Neural cell (in vitro differentiated cells): ENCODE measurements at regions not wholly inside any gene's neighbourhood (a gene's known extent, or its start where the extent isn't known, plus 50 kb on each side); places are given as distances from the start of the nearest gene placed in this dataset.

ENCODE experiments used
- H2AFZ ChIP-seq: fragments of 200-600, 300-800 bp; sonication (generic), shearing (Covaris generic); 2 replicates; pipeline ENCODE4 v1.6.0; 2014; ENCODE audit warnings: low read depth, mild to moderate bottlenecking, antibody characterized with exemption, low read length, moderate library complexity
- H3F3A ChIP-seq: fragments of 200-600 bp; shearing (Covaris generic); 2 replicates; pipeline ENCODE4 v1.6.1; 2016; ENCODE audit warnings: mild to moderate bottlenecking, moderate library complexity, mixed read lengths, antibody characterized with exemption, low read length; ENCODE audit not compliant: insufficient read depth, poor library complexity, severe bottlenecking
- H3K27ac ChIP-seq: fragments of 200-600, 300-800 bp; sonication (generic), shearing (Covaris generic); 2 replicates; pipeline ENCODE4 v1.5.1; 2014; ENCODE audit warnings: mild to moderate bottlenecking, low read length, moderate library complexity
- H3K27me3 ChIP-seq: fragments of 300-800, 200-600 bp; sonication (generic), shearing (Covaris generic); 2 replicates; pipeline ENCODE4 v1.6.0; 2014; ENCODE audit warnings: mild to moderate bottlenecking, low read depth, low read length, moderate library complexity; ENCODE audit not compliant: insufficient read depth
- H3K36me3 ChIP-seq: fragments of 300-800, 200-600 bp; sonication (generic), shearing (Covaris generic); 2 replicates; pipeline ENCODE4 v1.5.1; 2014; ENCODE audit warnings: mild to moderate bottlenecking, antibody characterized with exemption, low read length, moderate library complexity; ENCODE audit not compliant: insufficient read depth
- H3K4me2 ChIP-seq: fragments of 300-800, 200-600 bp; sonication (generic), shearing (Covaris generic); 2 replicates; pipeline ENCODE4 v1.6.0; 2014; ENCODE audit warnings: mild to moderate bottlenecking, low read length
- H3K4me3 ChIP-seq: fragments of 300-800, 200-600 bp; sonication (generic), shearing (Covaris generic); 2 replicates; pipeline ENCODE4 v1.5.1; 2014; ENCODE audit warnings: mild to moderate bottlenecking, low read length, moderate library complexity
- H3K79me2 ChIP-seq: fragments of 200-600 bp; shearing (Covaris generic); replicated peaks from 2 replicates; pipeline ENCODE4 v1.6.0; 2014; ENCODE audit warnings: mild to moderate bottlenecking, low read length, moderate library complexity; ENCODE audit not compliant: insufficient read depth
- H3K9ac ChIP-seq: fragments of 300-800, 200-600 bp; sonication (generic), shearing (Covaris generic); 2 replicates; pipeline ENCODE4 v1.6.1; 2016; ENCODE audit warnings: mild to moderate bottlenecking, low read length, mixed read lengths
- H3K9me2 ChIP-seq: fragments of 200-600 bp; shearing (Covaris generic); 2 replicates; pipeline ENCODE4 v1.6.1; 2016; ENCODE audit warnings: mild to moderate bottlenecking, low read length, mixed read lengths; ENCODE audit not compliant: insufficient read depth
- H3K9me3 ChIP-seq: fragments of 200-600, 300-800 bp; sonication (generic), shearing (Covaris generic); 2 replicates; pipeline ENCODE4 v1.6.1; 2016; ENCODE audit warnings: mild to moderate bottlenecking, mixed run types, low read length, moderate library complexity, mixed read lengths
- H4K20me1 ChIP-seq: fragments of 200-600 bp; shearing (Covaris generic); 2 replicates; pipeline ENCODE4 v1.6.1; 2016; ENCODE audit warnings: mild to moderate bottlenecking, mixed run types; ENCODE audit not compliant: insufficient read depth
- EP300 ChIP-seq: fragments of 450-650 bp; conservative IDR thresholded peaks from 2 replicates; pipeline ENCODE4 v1.6.1; 2014; ENCODE audit warnings: antibody characterized with exemption, mild to moderate bottlenecking, moderate library complexity; ENCODE audit not compliant: poor library complexity, severe bottlenecking
- EZH2 ChIP-seq: fragments of 200-600, 300-800 bp; shearing (Covaris generic), sonication (generic); IDR thresholded peaks from 2 replicates; pipeline ENCODE4 v1.6.1; 2014; ENCODE audit warnings: antibody characterized with exemption, low read length, borderline replicate concordance, mild to moderate bottlenecking; ENCODE audit not compliant: insufficient read depth, poor library complexity, severe bottlenecking
- MXI1 ChIP-seq: fragments of 450-650 bp; conservative IDR thresholded peaks from 2 replicates; pipeline ENCODE4 v1.6.1; 2014; ENCODE audit warnings: antibody characterized with exemption, mild to moderate bottlenecking; ENCODE audit not compliant: poor library complexity, severe bottlenecking
- POLR2AphosphoS5 ChIP-seq: IDR thresholded peaks from 2 replicates; pipeline ENCODE4 v1.6.1; 2012
- RAD21 ChIP-seq: fragments of 450-650 bp; conservative IDR thresholded peaks from 2 replicates; pipeline ENCODE4 v1.6.1; 2014; ENCODE audit warnings: antibody characterized with exemption, mild to moderate bottlenecking, moderate library complexity
- SMC3 ChIP-seq: fragments of 450-650 bp; conservative IDR thresholded peaks from 2 replicates; pipeline ENCODE4 v1.6.1; 2014; ENCODE audit warnings: antibody characterized with exemption, mild to moderate bottlenecking, moderate library complexity; ENCODE audit not compliant: poor library complexity
- TAF1 ChIP-seq: IDR thresholded peaks from 2 replicates; pipeline ENCODE4 v1.6.1; 2012; ENCODE audit warnings: low read depth
- TF ChIP-seq, protein P1 (sequence below): fragments of 450-650 bp; IDR thresholded peaks from 2 replicates; pipeline ENCODE4 v1.5.1; 2014; ENCODE audit warnings: antibody characterized with exemption, mild to moderate bottlenecking, moderate library complexity; ENCODE audit not compliant: poor library complexity, severe bottlenecking
- TF ChIP-seq, protein P2 (sequence below): IDR thresholded peaks from 2 replicates; pipeline ENCODE4 v1.6.1; 2012; ENCODE audit warnings: borderline replicate concordance

DNA sequence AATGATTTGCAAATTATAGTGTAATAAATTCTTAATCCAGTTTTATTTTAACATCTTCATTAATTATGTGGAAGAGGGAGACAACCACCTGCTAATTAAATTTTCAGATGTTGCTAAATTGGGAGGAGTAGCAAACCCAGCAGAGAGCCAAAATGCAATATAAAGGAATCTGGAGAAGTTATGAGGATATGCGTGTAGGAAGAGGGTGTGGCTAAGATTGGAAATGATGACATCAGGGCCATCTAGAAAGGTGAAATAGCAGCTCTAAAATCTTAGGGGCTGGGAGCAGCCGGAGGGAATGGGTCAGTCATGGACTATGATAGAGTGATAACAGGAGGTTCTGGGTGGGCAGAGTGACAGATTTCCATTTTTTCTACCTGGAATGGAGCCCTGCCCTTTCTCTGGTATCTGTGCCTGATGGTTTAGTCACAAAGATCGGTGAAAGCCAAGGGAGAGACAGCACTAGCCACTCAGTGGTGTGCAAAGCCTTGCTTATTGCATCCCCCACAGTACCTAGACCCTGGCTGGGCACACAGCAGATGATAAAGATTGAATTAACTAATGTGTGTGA is 379.2 kb upstream of the CELF4 start:
- Histone ChIP-seq H2AFZ (no peak overlapping the region), H3K9me2 (no peaks in the 10 kb centered on the region)

DNA sequence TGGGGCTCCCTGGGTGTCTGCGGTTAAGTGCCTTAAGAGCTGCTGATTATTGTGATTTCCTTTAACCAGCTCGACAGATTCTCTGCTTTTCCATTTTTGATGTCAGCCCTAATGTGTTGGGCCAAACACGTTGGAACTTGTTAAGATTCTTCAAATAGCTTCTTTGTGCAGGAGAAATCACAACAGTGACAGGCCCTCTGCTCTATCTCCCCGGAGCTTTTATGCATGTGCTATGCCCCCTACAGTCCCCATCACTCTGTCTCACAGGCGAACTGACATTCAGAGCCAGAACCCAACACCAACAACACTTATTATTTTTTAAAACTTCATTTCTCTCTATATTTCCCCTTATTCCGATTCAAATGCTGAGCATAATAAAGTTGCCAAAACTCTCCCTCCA is 371.7 kb upstream of the CELF4 start:
- Histone ChIP-seq H3K79me2 (no peaks in the 10 kb centered on the region), H3K4me3 (peak overlapping the region; percentile 33), H4K20me1 (no peaks in the 10 kb centered on the region), H3K4me2 (peak overlapping the region; percentile 12), H3K9ac (no peak overlapping the region), H3K9me3 (peaks cover 3% of the 10 kb centered on the region), H3K27ac (peak overlapping the region; percentile 69), H3K36me3 (no peaks in the 10 kb centered on the region), H2AFZ (no peak overlapping the region), H3F3A (peaks cover 14% of the 10 kb centered on the region), H3K9me2 (no peaks in the 10 kb centered on the region), H3K27me3 (no peaks in the 10 kb centered on the region)
- TF ChIP-seq POLR2AphosphoS5 (peak; percentile 94), EZH2 (no peak), MXI1 (peak; percentile 48), RAD21 (peak; percentile 62), SMC3 (peak; percentile 55), EP300 (peak; percentile 96), TAF1 (no peak)
- TF ChIP-seq, protein P1, sequence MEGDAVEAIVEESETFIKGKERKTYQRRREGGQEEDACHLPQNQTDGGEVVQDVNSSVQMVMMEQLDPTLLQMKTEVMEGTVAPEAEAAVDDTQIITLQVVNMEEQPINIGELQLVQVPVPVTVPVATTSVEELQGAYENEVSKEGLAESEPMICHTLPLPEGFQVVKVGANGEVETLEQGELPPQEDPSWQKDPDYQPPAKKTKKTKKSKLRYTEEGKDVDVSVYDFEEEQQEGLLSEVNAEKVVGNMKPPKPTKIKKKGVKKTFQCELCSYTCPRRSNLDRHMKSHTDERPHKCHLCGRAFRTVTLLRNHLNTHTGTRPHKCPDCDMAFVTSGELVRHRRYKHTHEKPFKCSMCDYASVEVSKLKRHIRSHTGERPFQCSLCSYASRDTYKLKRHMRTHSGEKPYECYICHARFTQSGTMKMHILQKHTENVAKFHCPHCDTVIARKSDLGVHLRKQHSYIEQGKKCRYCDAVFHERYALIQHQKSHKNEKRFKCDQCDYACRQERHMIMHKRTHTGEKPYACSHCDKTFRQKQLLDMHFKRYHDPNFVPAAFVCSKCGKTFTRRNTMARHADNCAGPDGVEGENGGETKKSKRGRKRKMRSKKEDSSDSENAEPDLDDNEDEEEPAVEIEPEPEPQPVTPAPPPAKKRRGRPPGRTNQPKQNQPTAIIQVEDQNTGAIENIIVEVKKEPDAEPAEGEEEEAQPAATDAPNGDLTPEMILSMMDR, result peak; percentile 61
- TF ChIP-seq, protein P2, sequence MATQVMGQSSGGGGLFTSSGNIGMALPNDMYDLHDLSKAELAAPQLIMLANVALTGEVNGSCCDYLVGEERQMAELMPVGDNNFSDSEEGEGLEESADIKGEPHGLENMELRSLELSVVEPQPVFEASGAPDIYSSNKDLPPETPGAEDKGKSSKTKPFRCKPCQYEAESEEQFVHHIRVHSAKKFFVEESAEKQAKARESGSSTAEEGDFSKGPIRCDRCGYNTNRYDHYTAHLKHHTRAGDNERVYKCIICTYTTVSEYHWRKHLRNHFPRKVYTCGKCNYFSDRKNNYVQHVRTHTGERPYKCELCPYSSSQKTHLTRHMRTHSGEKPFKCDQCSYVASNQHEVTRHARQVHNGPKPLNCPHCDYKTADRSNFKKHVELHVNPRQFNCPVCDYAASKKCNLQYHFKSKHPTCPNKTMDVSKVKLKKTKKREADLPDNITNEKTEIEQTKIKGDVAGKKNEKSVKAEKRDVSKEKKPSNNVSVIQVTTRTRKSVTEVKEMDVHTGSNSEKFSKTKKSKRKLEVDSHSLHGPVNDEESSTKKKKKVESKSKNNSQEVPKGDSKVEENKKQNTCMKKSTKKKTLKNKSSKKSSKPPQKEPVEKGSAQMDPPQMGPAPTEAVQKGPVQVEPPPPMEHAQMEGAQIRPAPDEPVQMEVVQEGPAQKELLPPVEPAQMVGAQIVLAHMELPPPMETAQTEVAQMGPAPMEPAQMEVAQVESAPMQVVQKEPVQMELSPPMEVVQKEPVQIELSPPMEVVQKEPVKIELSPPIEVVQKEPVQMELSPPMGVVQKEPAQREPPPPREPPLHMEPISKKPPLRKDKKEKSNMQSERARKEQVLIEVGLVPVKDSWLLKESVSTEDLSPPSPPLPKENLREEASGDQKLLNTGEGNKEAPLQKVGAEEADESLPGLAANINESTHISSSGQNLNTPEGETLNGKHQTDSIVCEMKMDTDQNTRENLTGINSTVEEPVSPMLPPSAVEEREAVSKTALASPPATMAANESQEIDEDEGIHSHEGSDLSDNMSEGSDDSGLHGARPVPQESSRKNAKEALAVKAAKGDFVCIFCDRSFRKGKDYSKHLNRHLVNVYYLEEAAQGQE, result peak; percentile 77

More for the DNA sequence above, 379.2 kb upstream of the CELF4 start:
- Histone ChIP-seq H3K79me2 (no peaks in the 10 kb centered on the region), H3K27ac (no peak overlapping the region), H4K20me1 (no peaks in the 10 kb centered on the region), H3F3A (no peaks in the 10 kb centered on the region), H3K4me3 (no peak overlapping the region), H3K9me3 (no peaks in the 10 kb centered on the region), H3K36me3 (no peaks in the 10 kb centered on the region), H3K9ac (no peak overlapping the region), H3K27me3 (no peaks in the 10 kb centered on the region), H3K4me2 (no peak overlapping the region)
- no peak for TF ChIP-seq POLR2AphosphoS5
- TF ChIP-seq, protein P1, result no peak
- TF ChIP-seq SMC3, result no peak
- no peak for TF ChIP-seq TAF1
- no peak for TF ChIP-seq EZH2
- TF ChIP-seq MXI1, result no peak
- no peak for TF ChIP-seq RAD21
